GM12878 (cell line): ENCODE measurements at regions not wholly inside any gene's neighbourhood (a gene's known extent, or its start where the extent isn't known, plus 50 kb on each side); places are given as distances from the start of the nearest gene placed in this dataset.
"Not testable (repeated sequence)": the region's sequence is repeated elsewhere in the genome, so short reads cannot be mapped to it uniquely, and the experiment has no call there.

Experiments used
- ATAC-seq: fragments of 200-7000 bp; cut with Tn5 transposase; 3 replicates; pipeline ENCODE4 v1.9.1; 2020; ENCODE audit warnings: mild to moderate bottlenecking, moderate library complexity
- BruUV-seq: library from RNA; stranded (reverse); fragments of 400-500 nt; replicated peaks from 2 replicates; lab custom pipeline; 2021; lab: Mats Ljungman, UMichigan
- CTCF ChIA-PET: fragments of 300-600 bp; sonication (Branson Sonifier 250); formaldehyde crosslinking; extraction: SDS; loops from one replicate; lab custom pipeline; 2021; ENCODE audit warnings: inconsistent platforms; lab: Yijun Ruan, JAX
- POLR2A ChIA-PET: fragments of 350-600 bp; formaldehyde crosslinking; extraction: SDS; loops from one replicate; lab custom pipeline; 2021; ENCODE audit warnings: inconsistent platforms; lab: Charles Lee
- RAD21 ChIA-PET: fragments of 300-600 bp; sonication (Branson Sonifier 250); formaldehyde crosslinking; loops from one replicate; lab custom pipeline; 2023; ENCODE audit warnings: antibody characterized with exemption; ENCODE audit not compliant: unreplicated experiment; lab: Charles Lee
- SMC1A ChIA-PET: fragments of 300-600 bp; sonication (Branson Sonifier 250); formaldehyde crosslinking; loops from one replicate; lab custom pipeline; 2023; ENCODE audit not compliant: unreplicated experiment, uncharacterized antibody; lab: Charles Lee
- DNase-seq: peaks from one replicate; pipeline ENCODE4 v3.0.0-alpha.2; 2011; ENCODE audit warnings: low read depth, low spot score
- FAIRE-seq: peaks from 3 replicates; lab custom pipeline; 2011; peaks lifted over from hg19 to GRCh38; lab: Jason Lieb, UNC
- H2AFZ ChIP-seq: 2 replicates; pipeline ENCODE4 v1.6.0; 2011; ENCODE audit warnings: low read depth, low read length, control low read depth; ENCODE audit not compliant: control insufficient read depth
- H3K27ac ChIP-seq: 2 replicates; pipeline ENCODE4 v1.5.1; 2011; ENCODE audit warnings: control low read depth; ENCODE audit not compliant: control insufficient read depth, insufficient read depth
- H3K27me3 ChIP-seq, 2 experiments: replicated peaks in 1 of 2; 2 replicates each; pipeline versions ENCODE4 v1.6.0 to v1.6.1; 2011; ENCODE audit warnings: low read length in 1 of 2; ENCODE audit not compliant: control insufficient read depth in 2 of 2, insufficient read depth in 2 of 2
- H3K36me3 ChIP-seq, 2 experiments: 2 replicates each; pipeline ENCODE4 v1.5.1; 2011; ENCODE audit warnings: low read length in 1 of 2; ENCODE audit not compliant: control insufficient read depth in 2 of 2, insufficient read depth in 2 of 2
- H3K4me1 ChIP-seq: 2 replicates; pipeline ENCODE4 v1.6.1; 2011; ENCODE audit warnings: mild to moderate bottlenecking, low read length, moderate library complexity, mixed read lengths; ENCODE audit not compliant: control insufficient read depth, insufficient read depth
- H3K4me2 ChIP-seq: 2 replicates; pipeline ENCODE4 v1.6.0; 2011; ENCODE audit warnings: control low read depth; ENCODE audit not compliant: control insufficient read depth, insufficient read depth
- H3K4me3 ChIP-seq: fragments of 200-600 bp; sonication (generic); 2 replicates; pipeline ENCODE4 v1.5.1; 2016
- H3K79me2 ChIP-seq: 2 replicates; pipeline ENCODE4 v1.6.0; 2011; ENCODE audit warnings: low read length; ENCODE audit not compliant: control insufficient read depth, insufficient read depth
- H3K9ac ChIP-seq: 2 replicates; pipeline ENCODE4 v1.8.0; 2011; ENCODE audit warnings: low read length, control low read depth, mixed read lengths; ENCODE audit not compliant: control insufficient read depth, insufficient read depth
- H3K9me3 ChIP-seq: replicated peaks from 3 replicates; pipeline ENCODE4 v1.5.1; 2011; ENCODE audit warnings: mild to moderate bottlenecking, low read length; ENCODE audit not compliant: control insufficient read depth, insufficient read depth
- H4K20me1 ChIP-seq: 2 replicates; pipeline ENCODE4 v1.6.0; 2011; ENCODE audit not compliant: control insufficient read depth, insufficient read depth
- CTCF ChIP-seq, 3 experiments: IDR thresholded peaks in 2 of 3; conservative IDR thresholded peaks in 1 of 3; 2 replicates each; pipeline ENCODE4 v1.5.1; 2011; ENCODE audit warnings: low read depth in 3 of 3, low read length in 3 of 3, mild to moderate bottlenecking in 3 of 3, control low read depth in 2 of 3, moderate library complexity in 2 of 3, inconsistent platforms in 1 of 3, mixed read lengths in 1 of 3; ENCODE audit not compliant: control insufficient read depth in 2 of 3, insufficient read depth in 1 of 3; ENCODE audit errors: extremely low read depth in 1 of 3
- E2F4 ChIP-seq: IDR thresholded peaks from 2 replicates; pipeline ENCODE4 v1.6.1; 2012; ENCODE audit warnings: low read depth, low read length, improper control_type of control experiment
- MLLT1 ChIP-seq: fragments of 450-650 bp; IDR thresholded peaks from 2 replicates; pipeline ENCODE4 v1.6.1; 2016; ENCODE audit warnings: mild to moderate bottlenecking
- MYC ChIP-seq: IDR thresholded peaks from 2 replicates; pipeline ENCODE4 v1.6.1; 2011; ENCODE audit warnings: mild to moderate bottlenecking, low read length, moderate library complexity, inconsistent platforms; ENCODE audit not compliant: insufficient read depth, insufficient replicate concordance, insufficient read length, severe bottlenecking
- RAD21 ChIP-seq: IDR thresholded peaks from 2 replicates; pipeline ENCODE4 v1.6.1; 2011; ENCODE audit warnings: mild to moderate bottlenecking, low read depth, low read length, moderate library complexity; ENCODE audit not compliant: insufficient read depth
- RUNX3 ChIP-seq: IDR thresholded peaks from 2 replicates; pipeline ENCODE4 v1.6.1; 2012; ENCODE audit warnings: low read length, inconsistent platforms
- WGBS: methylation state at CpG from one replicate; pipeline ENCODE4 v1.1.6; 2016; ENCODE audit warnings: low lambda C conversion rate; ENCODE audit not compliant: insufficient replicate concordance, insufficient coverage; ENCODE audit errors: missing lambda C conversion rate; 5-methylcytosine and 5-hydroxymethylcytosine counted together
- in situ Hi-C: fragments of 300-500 bp; cut with MboI; formaldehyde crosslinking; loops from 9 replicates; pipeline ENCODE4 v1.14.3; 2018; ENCODE audit warnings: mixed read lengths
- intact Hi-C: fragments of 100-400 bp; cut with micrococcal nuclease; formaldehyde crosslinking; loops from one replicate; pipeline ENCODE4 v1.14.2; 2022; ENCODE audit not compliant: unreplicated experiment

- TF ChIP-seq MLLT1 (no peak), E2F4 (no peak), MYC (no peak)
- TF ChIP-seq, all 136 proteins: peak for 0
Measured at GRCh38 chr13:24574847-24575246, 62.3 kb upstream of the PARP4 start (continued).

- CTCF ChIA-PET = interaction anchor here (0.7 to 4.4 kb wide), 13 partner anchors 11 to 388 kb away, joined by 3 to 34 read pairs (median 4); no protein-coding TSS in a partner anchor
- SMC1A ChIA-PET = interaction anchor here (1.6 to 2.9 kb wide), 2 partner anchors 93 to 144 kb away, joined by 4 to 10 read pairs; no protein-coding TSS in a partner anchor
- POLR2A ChIA-PET, H3K4me3 ChIP-seq, BruUV-seq, H3K4me1 ChIP-seq, H3K27ac ChIP-seq, H3K36me3 ChIP-seq, in situ Hi-C loops, H3K27me3 ChIP-seq, H4K20me1 ChIP-seq, H3K4me2 ChIP-seq, DNase-seq, H3K79me2 ChIP-seq, H3K9me3 ChIP-seq, H2AFZ ChIP-seq, H3K9ac ChIP-seq, FAIRE-seq: not testable (repeated sequence)
- 0 out of 3 replicates have a peak, but pooled peaks have one; percentile 21 for ATAC-seq
- TF ChIP-seq RAD21 = peak; percentile 57
- TF ChIP-seq RUNX3 = peak; percentile 32; the same call in 1 of the 2 replicates
- peak; percentile 27 to 43 (median 42); a peak in 4 of 6 replicates for TF ChIP-seq CTCF (IDR thresholded peaks at IDR 0.05 in 2 of 3, conservative IDR thresholded peaks at IDR 0.05 in 1 of 3; ENCODE audit: control insufficient read depth in 2 of 3, extremely low read depth in 1 of 3, insufficient read depth in 1 of 3, low read depth in 3 of 3, low read length in 3 of 3)
- intact Hi-C loops = loop anchor here (2.0 kb wide), 1 partner anchor 90 kb away; no protein-coding TSS in a partner anchor
- 0% methylated on average over 1 of the region's 1 CpG for WGBS
- RAD21 ChIA-PET = interaction anchor here (1.3 to 1.8 kb wide), 2 partner anchors 11 to 147 kb away, joined by 4 to 5 read pairs; no protein-coding TSS in a partner anchor
Measured at GRCh38 chr13:24580315-24580714, 67.7 kb upstream of the PARP4 start.
